ENCODE measurements at regions not wholly inside any gene's neighbourhood (a gene's known extent, or its start where the extent isn't known, plus 50 kb on each side); places are given as distances from the start of the nearest gene placed in this dataset.

GRCh38 chr1:56397811-56398231 lies 181.5 kb downstream of the PLPP3 start:
- no peak for TF ChIP-seq CTCF (conservative IDR thresholded peaks at IDR 0.05; ENCODE audit: low read depth)
- CTCF ChIA-PET: no interaction called here
- DNase-seq (ENCODE audit: low spot score): no peak
- POLR2A ChIA-PET (ENCODE audit: low non-redundant PET): no interaction called here
- H3K27ac ChIP-seq: no peak overlapping the region

- H3K27ac ChIP-seq: no peak overlapping the region
- no peak for TF ChIP-seq CTCF (conservative IDR thresholded peaks at IDR 0.05; ENCODE audit: low read depth)
- no peak for DNase-seq (ENCODE audit: low spot score)
- POLR2A ChIA-PET (ENCODE audit: low non-redundant PET): no interaction called here
- CTCF ChIA-PET: no interaction called here
These were observed 182.0 kb downstream of the PLPP3 start for GRCh38 chr1:56397409-56397808.

- TF ChIP-seq CTCF (conservative IDR thresholded peaks at IDR 0.05; ENCODE audit: low read depth): no peak
- ChIA-PET CTCF (no interaction called here), POLR2A (ENCODE audit: low non-redundant PET) (no interaction called here)
- no peak overlapping the region for H3K27ac ChIP-seq
- no peak for DNase-seq (ENCODE audit: low spot score)
These were observed 182.8 kb downstream of the PLPP3 start for GRCh38 chr1:56396581-56396980.

- POLR2A ChIA-PET (ENCODE audit: low non-redundant PET): no interaction called here
- H3K27ac ChIP-seq: no peak overlapping the region
- CTCF ChIA-PET: interaction anchor here (0.7 kb wide), 1 partner anchor 508 kb away, joined by 3 read pairs; no protein-coding TSS in a partner anchor
- TF ChIP-seq CTCF (conservative IDR thresholded peaks at IDR 0.05; ENCODE audit: low read depth): no peak
- no peak for DNase-seq (ENCODE audit: low spot score)
These were observed 183.6 kb downstream of the PLPP3 start for GRCh38 chr1:56395776-56396175.

GRCh38 chr1:56394298-56394697 lies 185.1 kb downstream of the PLPP3 start:
- no peak overlapping the region for H3K27ac ChIP-seq
- TF ChIP-seq CTCF (conservative IDR thresholded peaks at IDR 0.05; ENCODE audit: low read depth): no peak
- POLR2A ChIA-PET (ENCODE audit: low non-redundant PET): no interaction called here
- CTCF ChIA-PET: no interaction called here
- DNase-seq (ENCODE audit: low spot score): no peak

- POLR2A ChIA-PET (ENCODE audit: low non-redundant PET): no interaction called here
- CTCF ChIA-PET: interaction anchor here (0.6 kb wide), 1 partner anchor 24 kb away, joined by 3 read pairs; no protein-coding TSS in a partner anchor
- no peak for TF ChIP-seq CTCF (conservative IDR thresholded peaks at IDR 0.05; ENCODE audit: low read depth)
- no peak for DNase-seq (ENCODE audit: low spot score)
- no peak overlapping the region for H3K27ac ChIP-seq
These were observed 188.2 kb downstream of the PLPP3 start for GRCh38 chr1:56390934-56391731.

Data from RWPE1 (cell line).